Colonic mucosa (tissue), 4 donors: ENCODE measurements at regions not wholly inside any gene's neighbourhood (a gene's known extent, or its start where the extent isn't known, plus 50 kb on each side); places are given as distances from the start of the nearest gene placed in this dataset.

ENCODE experiments used
- DNase-seq: peaks from one replicate; pipeline ENCODE4 v3.0.0-alpha.2; 2020
- H3K27ac ChIP-seq: fragments of 200-600 bp; one replicate; pipeline ENCODE4 v1.8.0; 2021
- H3K27me3 ChIP-seq: fragments of 200-600 bp; one replicate; pipeline ENCODE4 v1.8.0; 2021
- H3K36me3 ChIP-seq: fragments of 200-600 bp; one replicate; pipeline ENCODE4 v1.8.0; 2021
- H3K4me1 ChIP-seq: fragments of 200-600 bp; one replicate; pipeline ENCODE4 v1.8.0; 2021; ENCODE audit warnings: mild to moderate bottlenecking
- H3K4me3 ChIP-seq: fragments of 200-600 bp; one replicate; pipeline ENCODE4 v1.8.0; 2021
- H3K9ac ChIP-seq, 2 donors: one replicate each; pipeline ENCODE4 v1.7.0; 2013; ENCODE audit warnings: control low read depth in 2 of 2, low read depth in 2 of 2, low read length in 2 of 2
- H3K9me3 ChIP-seq: fragments of 200-600 bp; one replicate; pipeline ENCODE4 v1.8.0; 2021
- intact Hi-C: fragments of 100-400 bp; cut with DNase I; formaldehyde crosslinking; loops from one replicate; pipeline ENCODE4 v1.14.1; 2022
- TF ChIP-seq, protein P1 (sequence below): fragments of 200-600 bp; IDR thresholded peaks from one replicate; pipeline ENCODE4 v1.8.0; 2022; ENCODE audit warnings: antibody characterized with exemption, mild to moderate bottlenecking
- donor health status: healthy.
- donor health status: DM: no; HTN: no; CAD: no.
- donor health status: DM: no; HTN: no; CAD: no.

DNA sequence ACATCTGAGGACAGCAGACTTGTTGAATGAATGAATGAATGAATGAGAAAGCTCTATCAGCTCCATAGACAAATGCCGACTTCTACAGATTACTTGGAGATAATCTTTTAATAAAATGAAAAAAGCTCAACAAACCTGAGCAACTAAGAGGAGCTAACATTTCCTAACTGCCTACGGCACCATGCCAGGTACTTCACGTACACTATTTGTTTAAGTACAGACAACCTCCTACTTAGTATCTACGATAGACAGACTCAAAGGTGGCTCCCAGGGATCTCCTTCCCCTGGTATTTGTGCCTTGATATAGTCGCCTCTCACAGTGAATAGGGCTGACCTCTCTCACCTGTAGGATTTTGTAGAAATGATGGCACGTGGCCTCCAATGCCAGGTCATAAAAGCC, 412.2 kb upstream of the FAT1 start:
- H3K4me3 ChIP-seq, result no peak overlapping the region
- no peaks in the 10 kb centered on the region for H3K4me1 ChIP-seq
- TF ChIP-seq, protein P1, sequence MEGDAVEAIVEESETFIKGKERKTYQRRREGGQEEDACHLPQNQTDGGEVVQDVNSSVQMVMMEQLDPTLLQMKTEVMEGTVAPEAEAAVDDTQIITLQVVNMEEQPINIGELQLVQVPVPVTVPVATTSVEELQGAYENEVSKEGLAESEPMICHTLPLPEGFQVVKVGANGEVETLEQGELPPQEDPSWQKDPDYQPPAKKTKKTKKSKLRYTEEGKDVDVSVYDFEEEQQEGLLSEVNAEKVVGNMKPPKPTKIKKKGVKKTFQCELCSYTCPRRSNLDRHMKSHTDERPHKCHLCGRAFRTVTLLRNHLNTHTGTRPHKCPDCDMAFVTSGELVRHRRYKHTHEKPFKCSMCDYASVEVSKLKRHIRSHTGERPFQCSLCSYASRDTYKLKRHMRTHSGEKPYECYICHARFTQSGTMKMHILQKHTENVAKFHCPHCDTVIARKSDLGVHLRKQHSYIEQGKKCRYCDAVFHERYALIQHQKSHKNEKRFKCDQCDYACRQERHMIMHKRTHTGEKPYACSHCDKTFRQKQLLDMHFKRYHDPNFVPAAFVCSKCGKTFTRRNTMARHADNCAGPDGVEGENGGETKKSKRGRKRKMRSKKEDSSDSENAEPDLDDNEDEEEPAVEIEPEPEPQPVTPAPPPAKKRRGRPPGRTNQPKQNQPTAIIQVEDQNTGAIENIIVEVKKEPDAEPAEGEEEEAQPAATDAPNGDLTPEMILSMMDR, result no peak
- no peak overlapping the region for H3K9ac ChIP-seq
- H3K27me3 ChIP-seq, result no peaks in the 10 kb centered on the region
- no peak overlapping the region for H3K27ac ChIP-seq
- H3K9me3 ChIP-seq, result no peaks in the 10 kb centered on the region
- DNase-seq, result no peak
- intact Hi-C loops, result no loop called here
- H3K36me3 ChIP-seq, result no peaks in the 10 kb centered on the region

DNA sequence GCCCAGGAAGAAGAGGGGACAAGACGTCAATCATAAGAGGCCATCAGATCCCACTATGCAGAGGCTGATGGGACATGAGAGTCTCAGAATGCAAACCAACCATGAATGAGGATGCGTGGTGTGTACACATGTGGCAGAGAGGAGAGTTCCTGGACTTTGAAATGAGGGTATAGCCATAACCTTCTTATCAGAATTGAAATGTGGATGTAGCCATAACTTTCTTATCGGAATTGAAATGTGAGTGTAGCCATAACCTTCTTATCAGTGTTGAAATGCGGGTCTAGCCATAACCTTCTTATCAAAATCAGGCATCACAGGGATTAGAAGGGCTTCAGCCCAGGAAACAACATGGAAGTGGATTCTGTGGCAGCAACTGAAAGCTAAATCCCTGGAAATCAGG, 415.5 kb upstream of the FAT1 start:
- no peak overlapping the region for H3K9ac ChIP-seq
- no peaks in the 10 kb centered on the region for H3K4me1 ChIP-seq
- DNase-seq, result peak; percentile 20
- H3K27me3 ChIP-seq, result no peaks in the 10 kb centered on the region
- H3K27ac ChIP-seq, result no peak overlapping the region
- intact Hi-C loops, result no loop called here
- no peaks in the 10 kb centered on the region for H3K36me3 ChIP-seq
- H3K9me3 ChIP-seq, result no peaks in the 10 kb centered on the region
- TF ChIP-seq, protein P1, result no peak
- H3K4me3 ChIP-seq, result no peak overlapping the region

DNA sequence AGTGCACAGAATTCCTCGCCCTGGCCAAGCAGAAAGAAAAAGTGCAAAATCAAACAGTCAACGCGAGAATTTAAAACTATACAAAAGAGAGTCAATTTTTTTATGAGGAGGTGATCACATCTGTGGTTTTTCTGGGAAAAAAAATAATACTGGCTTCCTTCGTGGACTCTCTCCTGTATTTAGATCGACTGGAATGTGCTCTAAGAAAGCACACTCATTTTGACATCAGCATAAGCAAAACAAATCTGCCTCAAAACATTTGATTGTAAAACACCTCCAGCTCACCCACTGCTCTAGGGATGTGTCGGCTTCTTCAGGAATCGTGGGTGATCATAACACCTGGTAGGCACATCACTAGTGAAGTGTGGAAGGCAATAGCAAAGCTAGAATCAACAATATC, 417.4 kb upstream of the FAT1 start:
- DNase-seq, result no peak
- Histone ChIP-seq H3K4me3 (no peak overlapping the region), H3K27me3 (no peaks in the 10 kb centered on the region), H3K4me1 (no peaks in the 10 kb centered on the region), H3K27ac (no peak overlapping the region), H3K9me3 (no peaks in the 10 kb centered on the region), H3K9ac (no peak overlapping the region), H3K36me3 (no peaks in the 10 kb centered on the region)
- intact Hi-C loops, result no loop called here
- TF ChIP-seq, protein P1, result no peak

DNA sequence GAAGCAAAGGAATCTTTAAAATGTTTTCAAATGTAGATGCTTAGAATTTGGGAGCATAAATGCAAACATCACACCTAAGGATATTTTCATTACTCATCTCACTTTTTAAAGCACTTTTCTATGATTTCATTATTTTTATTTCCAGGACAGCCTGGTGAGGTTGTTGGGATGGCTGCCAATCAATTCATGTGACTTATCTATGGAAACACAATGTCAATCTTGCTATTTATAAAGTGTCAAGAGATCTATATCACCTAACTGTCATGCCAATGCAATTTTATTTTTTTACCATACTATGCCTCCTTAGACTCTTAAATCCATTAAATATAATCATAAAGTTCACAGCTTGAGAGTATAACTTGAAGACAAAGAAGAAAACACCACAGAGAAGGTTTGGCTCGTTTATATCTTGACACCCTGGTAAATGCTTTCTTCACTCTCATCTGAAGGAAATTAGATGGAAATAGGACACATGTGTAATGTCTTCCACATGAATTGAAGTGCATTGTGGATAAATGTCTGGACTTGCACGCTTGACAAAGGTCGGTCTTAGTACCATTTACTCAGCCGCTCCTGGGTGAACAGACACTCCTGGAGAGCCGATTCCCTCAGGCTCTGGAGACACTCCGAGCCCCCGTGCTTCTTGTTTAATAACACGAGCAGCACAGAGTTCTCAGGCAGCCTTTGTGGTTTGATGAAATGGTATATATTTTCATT, 425.7 kb upstream of the FAT1 start:
- Histone ChIP-seq H3K27ac (no peak overlapping the region), H3K27me3 (no peaks in the 10 kb centered on the region), H3K9ac (no peak overlapping the region), H3K4me3 (no peak overlapping the region), H3K4me1 (no peaks in the 10 kb centered on the region), H3K36me3 (no peaks in the 10 kb centered on the region), H3K9me3 (no peaks in the 10 kb centered on the region)
- TF ChIP-seq, protein P1, result no peak
- intact Hi-C loops, result no loop called here
- no peak for DNase-seq

DNA sequence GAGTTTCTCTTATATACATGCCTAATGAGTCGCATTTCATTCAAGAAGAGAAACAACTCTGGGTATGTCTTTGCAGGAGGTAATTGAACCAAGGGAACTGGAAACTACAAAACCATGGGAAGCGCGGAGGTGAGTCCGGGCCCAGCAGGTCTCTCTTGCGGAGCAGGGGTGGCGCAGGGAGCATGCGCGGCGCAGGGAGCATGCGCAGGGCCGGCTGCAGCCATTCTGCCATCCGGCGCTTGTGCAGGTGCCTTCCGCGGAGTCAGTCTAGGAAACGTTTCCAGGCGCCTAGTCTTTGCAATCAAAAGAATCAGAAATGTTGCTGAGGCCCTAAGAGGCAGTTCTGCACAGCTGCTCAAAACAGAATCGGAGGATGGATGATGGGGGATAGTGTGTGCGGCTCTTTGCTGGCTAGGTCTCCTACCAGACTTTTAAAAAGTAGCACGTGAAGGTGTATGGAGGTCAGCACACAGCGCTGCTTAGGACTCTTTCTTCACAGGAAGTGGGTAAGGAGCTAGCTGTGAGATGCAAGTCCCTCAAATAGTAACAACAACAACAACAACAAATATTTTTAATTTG, 433.8 kb upstream of the FAT1 start:
- intact Hi-C loops, result no loop called here
- H3K27ac ChIP-seq, result no peak overlapping the region
- H3K4me3 ChIP-seq, result no peak overlapping the region
- H3K36me3 ChIP-seq, result no peaks in the 10 kb centered on the region
- no peaks in the 10 kb centered on the region for H3K4me1 ChIP-seq
- DNase-seq, result no peak
- H3K27me3 ChIP-seq, result no peaks in the 10 kb centered on the region
- TF ChIP-seq, protein P1, result no peak
- H3K9me3 ChIP-seq, result no peaks in the 10 kb centered on the region
- no peak overlapping the region for H3K9ac ChIP-seq
